H1 (cell line): ENCODE measurements at regions not wholly inside any gene's neighbourhood (a gene's known extent, or its start where the extent isn't known, plus 50 kb on each side); places are given as distances from the start of the nearest gene placed in this dataset.

Experiments
- CTCF ChIA-PET: fragments of 300-600 bp; sonication (Branson Sonifier 250); formaldehyde crosslinking; loops from one replicate; lab custom pipeline; 2021; ENCODE audit not compliant: partially characterized antibody; lab: Charles Lee
- POLR2A ChIA-PET: fragments of 300-600 bp; sonication (Branson Sonifier 250); formaldehyde crosslinking; loops from one replicate; lab custom pipeline; 2021; ENCODE audit warnings: inconsistent platforms; ENCODE audit not compliant: partially characterized antibody; lab: Charles Lee
- DNase-seq, 2 experiments: peaks; one replicate each; pipeline versions ENCODE4 v3.0.0 to v3.0.0-alpha.2; 2010 to 2022; ENCODE audit warnings: low spot score in 2 of 2, low read depth in 1 of 2, mixed read lengths in 1 of 2
- FAIRE-seq: peaks from 2 replicates; lab custom pipeline; 2011; peaks lifted over from hg19 to GRCh38; lab: Jason Lieb, UNC
- H2AFZ ChIP-seq: 2 replicates; pipeline ENCODE4 v1.8.1; 2012; ENCODE audit warnings: low read length, inconsistent platforms
- H2AK5ac ChIP-seq: 2 replicates; pipeline ENCODE4 v1.6.1; 2013; ENCODE audit warnings: low read depth, low read length
- H2BK120ac ChIP-seq: replicated peaks from 2 replicates; pipeline ENCODE3; 2013; ENCODE audit warnings: low read depth, low read length, inconsistent platforms
- H2BK12ac ChIP-seq: 2 replicates; pipeline ENCODE4 v1.6.1; 2013; ENCODE audit warnings: low read depth, low read length
- H2BK15ac ChIP-seq: 2 replicates; pipeline ENCODE4 v1.6.1; 2013; ENCODE audit warnings: low read length
- H2BK20ac ChIP-seq: 2 replicates; pipeline ENCODE4 v1.6.1; 2013; ENCODE audit warnings: low read length
- H2BK5ac ChIP-seq: 2 replicates; pipeline ENCODE4 v1.6.1; 2013; ENCODE audit warnings: low read depth, low read length
- H3K14ac ChIP-seq: 2 replicates; pipeline ENCODE4 v1.6.1; 2013; ENCODE audit warnings: inconsistent platforms; ENCODE audit not compliant: insufficient read length
- H3K18ac ChIP-seq: 2 replicates; pipeline ENCODE4 v1.6.1; 2013; ENCODE audit warnings: low read length; ENCODE audit errors: extremely low read depth
- H3K23ac ChIP-seq: 2 replicates; pipeline ENCODE4 v1.6.1; 2013; ENCODE audit warnings: inconsistent platforms; ENCODE audit not compliant: insufficient read length
- H3K23me2 ChIP-seq: 2 replicates; pipeline ENCODE4 v1.6.1; 2013; ENCODE audit warnings: low read depth, low read length
- H3K27ac ChIP-seq: 2 replicates; pipeline ENCODE4 v1.6.1; 2011; ENCODE audit warnings: low read depth, low read length, inconsistent platforms
- H3K27me3 ChIP-seq, 4 experiments: replicated peaks in 1 of 4; 1 replicate in 1 of 4; 2 replicates in 3 of 4; pipeline versions ENCODE4 v1.6.1 to v1.8.1; 2011 to 2013; ENCODE audit warnings: low read length in 3 of 4, mild to moderate bottlenecking in 3 of 4, inconsistent platforms in 2 of 4, mixed read lengths in 2 of 4, moderate library complexity in 1 of 4; ENCODE audit not compliant: control insufficient read depth in 3 of 4, insufficient read depth in 3 of 4; ENCODE audit errors: extremely low read depth in 1 of 4
- H3K36me3 ChIP-seq, 4 experiments: 2 replicates each; pipeline versions ENCODE4 v1.6.1 to v1.8.1; 2011 to 2013; ENCODE audit warnings: mild to moderate bottlenecking in 4 of 4, low read length in 3 of 4, moderate library complexity in 2 of 4, control low read depth in 1 of 4, inconsistent platforms in 1 of 4; ENCODE audit not compliant: insufficient read depth in 4 of 4, control insufficient read depth in 2 of 4
- H3K4ac ChIP-seq: replicated peaks from 2 replicates; pipeline ENCODE3; 2013; ENCODE audit warnings: low read length, low read depth, mixed read lengths, inconsistent platforms; ENCODE audit not compliant: insufficient read length
- H3K4me1 ChIP-seq, 4 experiments: replicated peaks in 1 of 4; 1 replicate in 1 of 4; 2 replicates in 3 of 4; pipeline versions ENCODE4 v1.6.1 to v1.8.1; 2011 to 2013; ENCODE audit warnings: low read length in 3 of 4, inconsistent platforms in 2 of 4, mixed read lengths in 1 of 4; ENCODE audit not compliant: insufficient read depth in 4 of 4, control insufficient read depth in 3 of 4
- H3K4me2 ChIP-seq, 2 experiments: 2 replicates each; pipeline versions ENCODE4 v1.6.1 to v1.8.1; 2011 to 2013; ENCODE audit warnings: low read depth in 2 of 2, low read length in 2 of 2, control low read depth in 1 of 2, inconsistent platforms in 1 of 2, mild to moderate bottlenecking in 1 of 2; ENCODE audit not compliant: insufficient read depth in 1 of 2
- H3K4me3 ChIP-seq, 4 experiments: fragments of 200-600, 300-600 bp in 1 of 4; sonication (generic), shearing (Covaris generic), sonication (Bioruptor Twin) in 1 of 4; 2 replicates each; pipeline versions ENCODE4 v1.5.1 to v1.8.1; 2011 to 2016; ENCODE audit warnings: low read length in 4 of 4, low read depth in 3 of 4, control low read depth in 2 of 4, inconsistent platforms in 2 of 4, mild to moderate bottlenecking in 2 of 4, mixed read lengths in 1 of 4, moderate library complexity in 1 of 4; ENCODE audit not compliant: insufficient read depth in 2 of 4; ENCODE audit errors: extremely low read depth in 1 of 4
- H3K56ac ChIP-seq: replicated peaks from 2 replicates; pipeline ENCODE3; 2013; ENCODE audit warnings: low read depth, mild to moderate bottlenecking, mixed read lengths, low read length, inconsistent platforms; ENCODE audit not compliant: insufficient read length
- H3K79me1 ChIP-seq: 2 replicates; pipeline ENCODE4 v1.6.1; 2013; ENCODE audit warnings: low read depth, low read length, control low read depth
- H3K79me2 ChIP-seq, 2 experiments: 2 replicates each; pipeline versions ENCODE4 v1.6.1 to v1.8.1; 2012 to 2013; ENCODE audit warnings: low read length in 2 of 2, mild to moderate bottlenecking in 2 of 2, inconsistent platforms in 1 of 2; ENCODE audit not compliant: insufficient read depth in 2 of 2, control insufficient read depth in 1 of 2
- H3K9ac ChIP-seq, 4 experiments: replicated peaks in 1 of 4; 1 replicate in 1 of 4; 2 replicates in 3 of 4; pipeline versions ENCODE4 v1.6.1 to v1.8.1; 2011 to 2013; ENCODE audit warnings: low read depth in 3 of 4, low read length in 3 of 4, control low read depth in 2 of 4, mild to moderate bottlenecking in 2 of 4, moderate library complexity in 2 of 4, inconsistent platforms in 1 of 4; ENCODE audit errors: extremely low read depth in 1 of 4
- H3K9me3 ChIP-seq, 2 experiments: 2 replicates each; pipeline versions ENCODE4 v1.6.1 to v1.8.1; 2012 to 2013; ENCODE audit warnings: mild to moderate bottlenecking in 2 of 2, moderate library complexity in 2 of 2, control low read depth in 1 of 2, inconsistent platforms in 1 of 2, low read depth in 1 of 2, low read length in 1 of 2, mixed read lengths in 1 of 2; ENCODE audit not compliant: insufficient read depth in 2 of 2
- H4K20me1 ChIP-seq, 2 experiments: replicated peaks in 1 of 2; 2 replicates each; pipeline versions ENCODE3 to v1.8.1; 2011 to 2013; ENCODE audit warnings: inconsistent platforms in 2 of 2, low read length in 2 of 2, mild to moderate bottlenecking in 1 of 2; ENCODE audit not compliant: insufficient read depth in 2 of 2, control insufficient read depth in 1 of 2
- H4K5ac ChIP-seq: 2 replicates; pipeline ENCODE4 v1.6.1; 2013; ENCODE audit warnings: low read length, low read depth, mixed read lengths, inconsistent platforms; ENCODE audit not compliant: insufficient read length
- H4K8ac ChIP-seq: 2 replicates; pipeline ENCODE4 v1.8.0; 2013; ENCODE audit warnings: mild to moderate bottlenecking, moderate library complexity, low read length, inconsistent platforms; ENCODE audit not compliant: insufficient read depth; ENCODE audit errors: extremely low read depth
- H4K91ac ChIP-seq: replicated peaks from 2 replicates; pipeline ENCODE3; 2013; ENCODE audit warnings: low read length, mixed read lengths, inconsistent platforms; ENCODE audit not compliant: insufficient read length
- CBX5 ChIP-seq: fragments of 300-800, 300-1000 bp; sonication (generic); IDR thresholded peaks from 2 replicates; pipeline ENCODE4 v1.7.1; 2016; ENCODE audit warnings: antibody characterized with exemption, low read length, low read depth
- CHD1 ChIP-seq: IDR thresholded peaks from 2 replicates; pipeline ENCODE4 v1.6.1; 2012; ENCODE audit warnings: low read depth, low read length, improper control_type of control experiment
- EP300 ChIP-seq, 2 experiments: IDR thresholded peaks; 1 replicate in 1 of 2; 2 replicates in 1 of 2; pipeline ENCODE4 v1.6.1; 2011 to 2012; ENCODE audit warnings: low read depth in 2 of 2, low read length in 2 of 2, mild to moderate bottlenecking in 2 of 2, borderline replicate concordance in 1 of 2, inconsistent platforms in 1 of 2, moderate library complexity in 1 of 2
- GTF2F1 ChIP-seq: IDR thresholded peaks from 2 replicates; pipeline ENCODE4 v1.6.1; 2012; ENCODE audit warnings: low read depth, low read length, improper control_type of control experiment, borderline replicate concordance
- HDAC6 ChIP-seq: IDR thresholded peaks from one replicate; pipeline ENCODE4 v1.7.1; 2012; ENCODE audit warnings: low read depth, mild to moderate bottlenecking, inconsistent platforms, low read length, moderate library complexity
- JUND ChIP-seq: IDR thresholded peaks from 2 replicates; pipeline ENCODE4 v1.6.1; 2011; ENCODE audit warnings: mild to moderate bottlenecking, improper control_type of control experiment, low read length
- POLR2A ChIP-seq, 2 experiments: IDR thresholded peaks; 1 replicate in 1 of 2; 2 replicates in 1 of 2; pipeline ENCODE4 v1.6.1; 2011; ENCODE audit warnings: low read depth in 2 of 2, low read length in 2 of 2, mild to moderate bottlenecking in 2 of 2; ENCODE audit errors: control extremely low read depth in 1 of 2
- RNF2 ChIP-seq: fragments of 200-900, 300-1000 bp; sonication (generic); IDR thresholded peaks from 2 replicates; pipeline ENCODE4 v1.7.1; 2016; ENCODE audit warnings: borderline replicate concordance, low read depth, mild to moderate bottlenecking, antibody characterized with exemption, low read length; ENCODE audit not compliant: poor library complexity, severe bottlenecking; ENCODE audit errors: missing control alignments
- SP2 ChIP-seq: IDR thresholded peaks from 2 replicates; pipeline ENCODE4 v1.6.1; 2012; ENCODE audit warnings: mild to moderate bottlenecking, low read length, inconsistent platforms
- SP4 ChIP-seq: IDR thresholded peaks from 2 replicates; pipeline ENCODE4 v1.6.1; 2012; ENCODE audit warnings: low read length, inconsistent platforms
- TBP ChIP-seq: IDR thresholded peaks from 2 replicates; pipeline ENCODE4 v1.6.1; 2011; ENCODE audit warnings: low read depth, low read length, improper control_type of control experiment
- ZNF274 ChIP-seq: IDR thresholded peaks from 2 replicates; pipeline ENCODE4 v1.7.0; 2012; ENCODE audit warnings: low read length, borderline replicate concordance; ENCODE audit errors: extremely low read depth

DNA sequence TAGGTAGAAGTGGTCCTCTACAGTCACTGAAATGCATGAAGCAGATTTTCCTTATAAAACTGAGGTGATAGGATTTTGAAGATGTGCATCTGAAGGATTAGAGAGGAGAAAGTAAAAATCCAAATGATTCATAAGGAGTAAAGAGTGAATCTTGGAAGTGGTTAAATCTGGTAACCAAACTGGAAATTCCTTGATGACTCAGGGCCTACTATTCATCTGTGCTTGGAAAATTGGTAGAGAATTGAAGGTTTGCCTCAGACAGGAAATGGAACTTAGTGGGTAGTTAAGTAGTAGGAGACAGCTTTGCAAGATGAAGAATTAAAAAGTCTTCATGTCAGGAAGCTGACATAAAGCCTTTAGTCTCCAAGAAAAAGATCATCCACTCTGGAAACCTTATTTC is 368.9 kb upstream of the CTSO start:
- FAIRE-seq (no peak), DNase-seq (no peak)
- Histone ChIP-seq H3K18ac (no peak overlapping the region), H3K4ac (no peak overlapping the region), H3K79me1 (no peaks in the 10 kb centered on the region), H3K23me2 (no peaks in the 10 kb centered on the region), H4K8ac (no peak overlapping the region), H2AK5ac (no peak overlapping the region), H4K20me1 (no peaks in the 10 kb centered on the region), H3K4me2 (no peak overlapping the region), H2BK20ac (no peak overlapping the region), H3K9ac (no peak overlapping the region), H3K36me3 (no peaks in the 10 kb centered on the region), H2BK5ac (no peak overlapping the region), H2BK12ac (no peak overlapping the region), H2BK120ac (no peak overlapping the region), H4K5ac (no peak overlapping the region), H4K91ac (no peak overlapping the region), H3K4me3 (no peak overlapping the region), H3K23ac (no peak overlapping the region), H3K14ac (no peak overlapping the region), H3K9me3 (peaks cover 0 to 4% of the 10 kb centered on the region in 2 experiments; a peak in 1 of 4 replicates), H3K27ac (no peak overlapping the region), H2AFZ (0 out of 2 replicates have a peak overlapping the region, but pooled peaks have one; percentile 25), H3K4me1 (no peaks in the 10 kb centered on the region; a peak in 1 of 7 replicates), H3K56ac (no peak overlapping the region), H2BK15ac (no peak overlapping the region), H3K79me2 (no peaks in the 10 kb centered on the region), H3K27me3 (peaks cover 0 to 1% (median 0%) of the 10 kb centered on the region in 4 experiments; a peak in 1 of 7 replicates)
- POLR2A ChIA-PET, result no interaction called here
- CTCF ChIA-PET, result no interaction called here
- TF ChIP-seq CBX5 (no peak), HDAC6 (no peak), EP300 (IDR thresholded peaks at IDR 0.05; ENCODE audit: borderline replicate concordance in 1 of 2, low read depth in 2 of 2, low read length in 2 of 2) (no peak), RNF2 (no peak), SP2 (no peak), POLR2A (IDR thresholded peaks at IDR 0.05; ENCODE audit: control extremely low read depth in 1 of 2, low read depth in 2 of 2, low read length in 2 of 2) (no peak), GTF2F1 (no peak), CHD1 (no peak), TBP (no peak), JUND (no peak), ZNF274 (no peak), SP4 (no peak)
